ENCODE measurements at regions not wholly inside any gene's neighbourhood (a gene's known extent, or its start where the extent isn't known, plus 50 kb on each side); places are given as distances from the start of the nearest gene placed in this dataset.

- TF ChIP-seq CTCF (conservative IDR thresholded peaks at IDR 0.05 in 1 of 2, IDR thresholded peaks at IDR 0.05 in 1 of 2; ENCODE audit: low read depth in 1 of 2, low read length in 2 of 2) (no peak), EZH2 (IDR thresholded peaks at IDR 0.05; ENCODE audit: low read length, missing control alignments) (no peak)
These were observed 130.0 kb downstream of the SCP2D1 start for GRCh38 chr20:18943542-18943941.
